Fibroblast of the aortic adventitia (primary cell): ENCODE measurements at regions not wholly inside any gene's neighbourhood (a gene's known extent, or its start where the extent isn't known, plus 50 kb on each side); places are given as distances from the start of the nearest gene placed in this dataset.
"Not testable (repeated sequence)": the region's sequence is repeated elsewhere in the genome, so short reads cannot be mapped to it uniquely, and the experiment has no call there.

Source experiments
- DNase-seq: peaks from one replicate; pipeline ENCODE4 v3.0.0-alpha.2; 2010; ENCODE audit warnings: low read depth
- H3K4me3 ChIP-seq: 2 replicates; pipeline ENCODE4 v1.5.1; 2011; ENCODE audit warnings: low read depth, mild to moderate bottlenecking, control low read depth, low read length, moderate library complexity
- CTCF ChIP-seq: IDR thresholded peaks from 2 replicates; pipeline ENCODE4 v1.5.1; 2011; ENCODE audit warnings: mild to moderate bottlenecking, low read length, control low read depth, inconsistent platforms; ENCODE audit not compliant: insufficient read depth

GRCh38 chr2:228355897-228356296, 174.4 kb upstream of the SPHKAP start:
- no peak overlapping the region for H3K4me3 ChIP-seq
- no peak for TF ChIP-seq CTCF
- no peak for DNase-seq

- not testable (repeated sequence) for DNase-seq, H3K4me3 ChIP-seq
These were observed 171.5 kb upstream of the SPHKAP start for GRCh38 chr2:228352980-228353379.

GRCh38 chr2:228352048-228352447, 170.6 kb upstream of the SPHKAP start:
- H3K4me3 ChIP-seq, result no peak overlapping the region
- TF ChIP-seq CTCF, result no peak
- DNase-seq, result no peak

GRCh38 chr2:228348516-228349064, 167.1 kb upstream of the SPHKAP start:
- no peak for TF ChIP-seq CTCF
- DNase-seq, result no peak
- H3K4me3 ChIP-seq, result no peak overlapping the region

- TF ChIP-seq CTCF, result no peak
- H3K4me3 ChIP-seq, result no peak overlapping the region
- no peak for DNase-seq
These were observed 163.0 kb upstream of the SPHKAP start for GRCh38 chr2:228344531-228344930.

- no peak overlapping the region for H3K4me3 ChIP-seq
- no peak for DNase-seq
- TF ChIP-seq CTCF, result no peak
These were observed 158.0 kb upstream of the SPHKAP start for GRCh38 chr2:228339525-228339924.

GRCh38 chr2:228334180-228334579, 152.7 kb upstream of the SPHKAP start:
- no peak overlapping the region for H3K4me3 ChIP-seq
- DNase-seq, result no peak
- no peak for TF ChIP-seq CTCF
